Peyer's patch (tissue), 4 donors: ENCODE measurements at regions not wholly inside any gene's neighbourhood (a gene's known extent, or its start where the extent isn't known, plus 50 kb on each side); places are given as distances from the start of the nearest gene placed in this dataset.

Experiments
- CTCF ChIP-seq, 6 experiments: fragments of 450-650 bp in 4 of 6; fragments of 200-600 bp in 2 of 6; sonication (generic) in 1 of 6; IDR thresholded peaks; one replicate each; pipeline ENCODE4 v1.5.1; 2017 to 2019; ENCODE audit warnings: antibody characterized with exemption in 6 of 6, mild to moderate bottlenecking in 3 of 6, moderate library complexity in 1 of 6
- POLR2A ChIP-seq, 2 donors: fragments of 450-650 bp; IDR thresholded peaks; one replicate each; pipeline ENCODE4 v1.5.1; 2017; ENCODE audit warnings: antibody characterized with exemption in 2 of 2, mild to moderate bottlenecking in 2 of 2, moderate library complexity in 2 of 2

GRCh38 chr13:105084931-105085330 is 1450.5 kb downstream of the EFNB2 start:
- TF ChIP-seq CTCF (IDR thresholded peaks at IDR 0.05) (no peak), POLR2A (IDR thresholded peaks at IDR 0.05) (no peak)
